BLaER1 treated with 17β-estradiol and CSF1 and Interleukin-3, amounts not matched to agents 10 nM and 100 nM (cell line): ENCODE measurements at regions not wholly inside any gene's neighbourhood (a gene's known extent, or its start where the extent isn't known, plus 50 kb on each side); places are given as distances from the start of the nearest gene placed in this dataset.

Source experiments
- H3K27ac ChIP-seq, 11 experiments: shearing (Covaris generic); formaldehyde crosslinking; 2 replicates each; pipeline ENCODE4 v1.8.1; 2022
- H3K27me3 ChIP-seq, 11 experiments: shearing (Covaris generic); formaldehyde crosslinking; 2 replicates each; pipeline ENCODE4 v1.8.1; 2022
- H3K36me3 ChIP-seq, 11 experiments: shearing (Covaris generic); formaldehyde crosslinking; 2 replicates each; pipeline ENCODE4 v1.8.1; 2022
- H3K4me1 ChIP-seq, 10 experiments: shearing (Covaris generic); formaldehyde crosslinking; 2 replicates each; pipeline ENCODE4 v1.8.1; 2022
- H3K4me2 ChIP-seq, 11 experiments: shearing (Covaris generic); formaldehyde crosslinking; 2 replicates each; pipeline ENCODE4 v1.8.1; 2022
- H3K4me3 ChIP-seq, 10 experiments: shearing (Covaris generic); formaldehyde crosslinking; 2 replicates each; pipeline ENCODE4 v1.8.1; 2022
- H3K9ac ChIP-seq, 11 experiments: shearing (Covaris generic); formaldehyde crosslinking; 2 replicates each; pipeline ENCODE4 v1.8.1; 2022
- H3K9me3 ChIP-seq, 11 experiments: shearing (Covaris generic); formaldehyde crosslinking; replicated peaks in 1 of 11; 2 replicates each; pipeline ENCODE4 v1.8.1; 2022
- H4K20me1 ChIP-seq, 11 experiments: shearing (Covaris generic); formaldehyde crosslinking; 2 replicates each; pipeline ENCODE4 v1.8.1; 2022
- Cebpa-rat ChIP-seq, 11 experiments: shearing (Covaris generic); IDR thresholded peaks; 2 replicates each; pipeline ENCODE4 v1.8.1; 2022

- peaks cover 48 to 62% (median 59%) of the 10 kb centered on the region in 10 experiments for H3K4me1 ChIP-seq
- H3K36me3 ChIP-seq = peaks cover 0 to 39% (median 17%) of the 10 kb centered on the region in 11 experiments; a peak in 18 of 22 replicates
- peaks cover 22 to 66% (median 38%) of the 10 kb centered on the region in 11 experiments; a peak in 17 of 22 replicates for H4K20me1 ChIP-seq
- H3K27ac ChIP-seq = peak overlapping the region in 9 of 11 experiments; percentile 25 to 95 (median 89); a peak in 10 of 22 replicates
- TF ChIP-seq Cebpa-rat (IDR thresholded peaks at IDR 0.05) = no peak
- H3K9me3 ChIP-seq = no peaks in the 10 kb centered on the region
- peak overlapping the region in 6 of 11 experiments; percentile 9 to 96 (median 87); a peak in 4 of 22 replicates for H3K9ac ChIP-seq
- H3K4me2 ChIP-seq = peak overlapping the region; percentile 81 to 98 (median 91)
- peak overlapping the region in 4 of 10 experiments; percentile 1 to 80 (median 44); a peak in 4 of 20 replicates for H3K4me3 ChIP-seq
- no peaks in the 10 kb centered on the region for H3K27me3 ChIP-seq
Measured at GRCh38 chr1:149846593-149847466, 52.5 kb upstream of the BOLA1 start.

- H3K27ac ChIP-seq = peak overlapping the region; percentile 74 to 95 (median 92); a peak in 21 of 22 replicates
- peak overlapping the region; percentile 58 to 80 (median 69) for H3K4me3 ChIP-seq
- H3K4me2 ChIP-seq = peak overlapping the region; percentile 81 to 98 (median 91)
- no peaks in the 10 kb centered on the region for H3K27me3 ChIP-seq
- H3K4me1 ChIP-seq = peaks cover 48 to 62% (median 59%) of the 10 kb centered on the region in 10 experiments
- peaks cover 22 to 65% (median 36%) of the 10 kb centered on the region in 11 experiments; a peak in 17 of 22 replicates for H4K20me1 ChIP-seq
- H3K9me3 ChIP-seq = no peaks in the 10 kb centered on the region
- no peak for TF ChIP-seq Cebpa-rat (IDR thresholded peaks at IDR 0.05)
- H3K9ac ChIP-seq = peak overlapping the region; percentile 85 to 97 (median 93)
- H3K36me3 ChIP-seq = peaks cover 0 to 39% (median 17%) of the 10 kb centered on the region in 11 experiments; a peak in 18 of 22 replicates
Measured at GRCh38 chr1:149848340-149849110, 50.8 kb upstream of the BOLA1 start.

GRCh38 chr1:149849111-149849946 is 50.0 kb upstream of the BOLA1 start:
- Histone ChIP-seq H4K20me1 (peaks cover 18 to 57% (median 36%) of the 10 kb centered on the region in 11 experiments; a peak in 16 of 22 replicates), H3K4me3 (peak overlapping the region; percentile 58 to 80 (median 69)), H3K27ac (peak overlapping the region; percentile 74 to 95 (median 92)), H3K9ac (peak overlapping the region; percentile 85 to 97 (median 93)), H3K36me3 (peaks cover 0 to 39% (median 17%) of the 10 kb centered on the region in 11 experiments; a peak in 18 of 22 replicates), H3K9me3 (no peaks in the 10 kb centered on the region), H3K27me3 (no peaks in the 10 kb centered on the region), H3K4me1 (peaks cover 48 to 56% (median 53%) of the 10 kb centered on the region in 10 experiments), H3K4me2 (peak overlapping the region; percentile 81 to 98 (median 91))
- TF ChIP-seq Cebpa-rat (IDR thresholded peaks at IDR 0.05) = no peak
